Retinal pigment epithelial cell (primary cell): ENCODE measurements at regions not wholly inside any gene's neighbourhood (a gene's known extent, or its start where the extent isn't known, plus 50 kb on each side); places are given as distances from the start of the nearest gene placed in this dataset.

Experiments used
- DNase-seq: peaks from one replicate; pipeline ENCODE4 v3.0.0-alpha.2; 2010; ENCODE audit warnings: low read depth
- H3K4me3 ChIP-seq: 2 replicates; pipeline ENCODE4 v1.5.1; 2011; ENCODE audit warnings: mild to moderate bottlenecking, low read length, control low read depth, moderate library complexity
- TF ChIP-seq, protein P1 (sequence below): conservative IDR thresholded peaks from 2 replicates; pipeline ENCODE4 v1.5.1; 2011; ENCODE audit warnings: low read depth, low read length, control low read depth, inconsistent platforms

DNA sequence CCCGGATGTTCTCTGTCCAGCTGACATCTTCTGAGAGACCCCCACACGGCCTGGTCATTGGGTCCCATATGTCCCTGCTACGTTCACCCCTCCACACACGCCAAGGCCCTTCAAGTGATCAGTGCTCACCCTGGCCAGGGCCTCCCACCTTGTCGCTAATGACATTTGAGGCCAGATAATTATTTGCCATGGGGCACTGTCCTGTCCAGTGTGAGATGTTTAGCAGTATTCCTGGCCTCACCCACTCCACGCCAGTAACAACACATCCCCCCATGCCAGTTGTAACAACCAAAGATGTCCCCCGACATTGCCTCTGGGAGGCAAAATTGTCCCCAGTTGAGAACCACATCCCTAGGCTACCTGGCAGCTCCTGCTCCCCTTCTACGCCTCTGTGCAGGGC, 49.9 kb upstream of the NANOS1 start:
- DNase-seq, result no peak
- H3K4me3 ChIP-seq, result no peak overlapping the region
- TF ChIP-seq, protein P1, sequence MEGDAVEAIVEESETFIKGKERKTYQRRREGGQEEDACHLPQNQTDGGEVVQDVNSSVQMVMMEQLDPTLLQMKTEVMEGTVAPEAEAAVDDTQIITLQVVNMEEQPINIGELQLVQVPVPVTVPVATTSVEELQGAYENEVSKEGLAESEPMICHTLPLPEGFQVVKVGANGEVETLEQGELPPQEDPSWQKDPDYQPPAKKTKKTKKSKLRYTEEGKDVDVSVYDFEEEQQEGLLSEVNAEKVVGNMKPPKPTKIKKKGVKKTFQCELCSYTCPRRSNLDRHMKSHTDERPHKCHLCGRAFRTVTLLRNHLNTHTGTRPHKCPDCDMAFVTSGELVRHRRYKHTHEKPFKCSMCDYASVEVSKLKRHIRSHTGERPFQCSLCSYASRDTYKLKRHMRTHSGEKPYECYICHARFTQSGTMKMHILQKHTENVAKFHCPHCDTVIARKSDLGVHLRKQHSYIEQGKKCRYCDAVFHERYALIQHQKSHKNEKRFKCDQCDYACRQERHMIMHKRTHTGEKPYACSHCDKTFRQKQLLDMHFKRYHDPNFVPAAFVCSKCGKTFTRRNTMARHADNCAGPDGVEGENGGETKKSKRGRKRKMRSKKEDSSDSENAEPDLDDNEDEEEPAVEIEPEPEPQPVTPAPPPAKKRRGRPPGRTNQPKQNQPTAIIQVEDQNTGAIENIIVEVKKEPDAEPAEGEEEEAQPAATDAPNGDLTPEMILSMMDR, result no peak
